GM12878 (cell line): ENCODE measurements at regions not wholly inside any gene's neighbourhood (a gene's known extent, or its start where the extent isn't known, plus 50 kb on each side); places are given as distances from the start of the nearest gene placed in this dataset.

Experiments used
- ATAC-seq: fragments of 200-7000 bp; cut with Tn5 transposase; 3 replicates; pipeline ENCODE4 v1.9.1; 2020; ENCODE audit warnings: mild to moderate bottlenecking, moderate library complexity
- BruUV-seq: library from RNA; stranded (reverse); fragments of 400-500 nt; replicated peaks from 2 replicates; lab custom pipeline; 2021; lab: Mats Ljungman, UMichigan
- CTCF ChIA-PET: fragments of 300-600 bp; sonication (Branson Sonifier 250); formaldehyde crosslinking; extraction: SDS; loops from one replicate; lab custom pipeline; 2021; ENCODE audit warnings: inconsistent platforms; lab: Yijun Ruan, JAX
- POLR2A ChIA-PET: fragments of 350-600 bp; formaldehyde crosslinking; extraction: SDS; loops from one replicate; lab custom pipeline; 2021; ENCODE audit warnings: inconsistent platforms; lab: Charles Lee
- RAD21 ChIA-PET: fragments of 300-600 bp; sonication (Branson Sonifier 250); formaldehyde crosslinking; loops from one replicate; lab custom pipeline; 2023; ENCODE audit warnings: antibody characterized with exemption; ENCODE audit not compliant: unreplicated experiment; lab: Charles Lee
- SMC1A ChIA-PET: fragments of 300-600 bp; sonication (Branson Sonifier 250); formaldehyde crosslinking; loops from one replicate; lab custom pipeline; 2023; ENCODE audit not compliant: unreplicated experiment, uncharacterized antibody; lab: Charles Lee
- DNase-seq: peaks from one replicate; pipeline ENCODE4 v3.0.0-alpha.2; 2011; ENCODE audit warnings: low read depth, low spot score
- FAIRE-seq: peaks from 3 replicates; lab custom pipeline; 2011; peaks lifted over from hg19 to GRCh38; lab: Jason Lieb, UNC
- H2AFZ ChIP-seq: 2 replicates; pipeline ENCODE4 v1.6.0; 2011; ENCODE audit warnings: low read depth, low read length, control low read depth; ENCODE audit not compliant: control insufficient read depth
- H3K27ac ChIP-seq: 2 replicates; pipeline ENCODE4 v1.5.1; 2011; ENCODE audit warnings: control low read depth; ENCODE audit not compliant: control insufficient read depth, insufficient read depth
- H3K27me3 ChIP-seq, 2 experiments: replicated peaks in 1 of 2; 2 replicates each; pipeline versions ENCODE4 v1.6.0 to v1.6.1; 2011; ENCODE audit warnings: low read length in 1 of 2; ENCODE audit not compliant: control insufficient read depth in 2 of 2, insufficient read depth in 2 of 2
- H3K36me3 ChIP-seq, 2 experiments: 2 replicates each; pipeline ENCODE4 v1.5.1; 2011; ENCODE audit warnings: low read length in 1 of 2; ENCODE audit not compliant: control insufficient read depth in 2 of 2, insufficient read depth in 2 of 2
- H3K4me1 ChIP-seq: 2 replicates; pipeline ENCODE4 v1.6.1; 2011; ENCODE audit warnings: mild to moderate bottlenecking, low read length, moderate library complexity, mixed read lengths; ENCODE audit not compliant: control insufficient read depth, insufficient read depth
- H3K4me2 ChIP-seq: 2 replicates; pipeline ENCODE4 v1.6.0; 2011; ENCODE audit warnings: control low read depth; ENCODE audit not compliant: control insufficient read depth, insufficient read depth
- H3K4me3 ChIP-seq: fragments of 200-600 bp; sonication (generic); 2 replicates; pipeline ENCODE4 v1.5.1; 2016
- H3K79me2 ChIP-seq: 2 replicates; pipeline ENCODE4 v1.6.0; 2011; ENCODE audit warnings: low read length; ENCODE audit not compliant: control insufficient read depth, insufficient read depth
- H3K9ac ChIP-seq: 2 replicates; pipeline ENCODE4 v1.8.0; 2011; ENCODE audit warnings: low read length, control low read depth, mixed read lengths; ENCODE audit not compliant: control insufficient read depth, insufficient read depth
- H3K9me3 ChIP-seq: replicated peaks from 3 replicates; pipeline ENCODE4 v1.5.1; 2011; ENCODE audit warnings: mild to moderate bottlenecking, low read length; ENCODE audit not compliant: control insufficient read depth, insufficient read depth
- H4K20me1 ChIP-seq: 2 replicates; pipeline ENCODE4 v1.6.0; 2011; ENCODE audit not compliant: control insufficient read depth, insufficient read depth
- ATF7 ChIP-seq: fragments of 450-650 bp; IDR thresholded peaks from 2 replicates; pipeline ENCODE4 v1.6.1; 2016; ENCODE audit warnings: low read depth, mild to moderate bottlenecking
- GATAD2B ChIP-seq: fragments of 450-650 bp; conservative IDR thresholded peaks from 2 replicates; pipeline ENCODE4 v1.6.1; 2017; ENCODE audit warnings: low read depth, mild to moderate bottlenecking, moderate library complexity
- MTA2 ChIP-seq: fragments of 450-650 bp; IDR thresholded peaks from 2 replicates; pipeline ENCODE4 v1.6.1; 2016; ENCODE audit warnings: low read depth, mild to moderate bottlenecking, moderate library complexity
- MXI1 ChIP-seq: fragments of 150-350 bp; IDR thresholded peaks from 2 replicates; pipeline ENCODE4 v1.6.1; 2011; ENCODE audit warnings: low read depth, mild to moderate bottlenecking, inconsistent platforms, low read length, improper control_type of control experiment
- SMAD1 ChIP-seq: fragments of 450-650 bp; IDR thresholded peaks from 2 replicates; pipeline ENCODE4 v1.6.1; 2018; ENCODE audit warnings: mild to moderate bottlenecking, low read depth; ENCODE audit not compliant: partially characterized antibody
- SREBF1 ChIP-seq: IDR thresholded peaks from 2 replicates; pipeline ENCODE4 v1.6.1; 2012; ENCODE audit warnings: mild to moderate bottlenecking, low read length
- TAF1 ChIP-seq: IDR thresholded peaks from 2 replicates; pipeline ENCODE4 v1.6.1; 2011; ENCODE audit warnings: mild to moderate bottlenecking, low read depth, low read length, borderline replicate concordance
- ZNF24 ChIP-seq: fragments of 450-650 bp; IDR thresholded peaks from 2 replicates; pipeline ENCODE4 v1.6.1; 2017; ENCODE audit warnings: antibody characterized with exemption, mild to moderate bottlenecking
- ZNF384 ChIP-seq: IDR thresholded peaks from 2 replicates; pipeline ENCODE4 v1.6.1; 2012; ENCODE audit warnings: low read depth, mild to moderate bottlenecking, low read length, improper control_type of control experiment, borderline replicate concordance
- WGBS: methylation state at CpG from one replicate; pipeline ENCODE4 v1.1.6; 2016; ENCODE audit warnings: low lambda C conversion rate; ENCODE audit not compliant: insufficient replicate concordance, insufficient coverage; ENCODE audit errors: missing lambda C conversion rate; 5-methylcytosine and 5-hydroxymethylcytosine counted together
- in situ Hi-C: fragments of 300-500 bp; cut with MboI; formaldehyde crosslinking; loops from 9 replicates; pipeline ENCODE4 v1.14.3; 2018; ENCODE audit warnings: mixed read lengths
- intact Hi-C: fragments of 100-400 bp; cut with micrococcal nuclease; formaldehyde crosslinking; loops from one replicate; pipeline ENCODE4 v1.14.2; 2022; ENCODE audit not compliant: unreplicated experiment
- TF ChIP-seq, protein P1 (sequence below): IDR thresholded peaks from 2 replicates; pipeline ENCODE4 v1.6.1; 2012; ENCODE audit warnings: low read depth, low read length, improper control_type of control experiment

DNA sequence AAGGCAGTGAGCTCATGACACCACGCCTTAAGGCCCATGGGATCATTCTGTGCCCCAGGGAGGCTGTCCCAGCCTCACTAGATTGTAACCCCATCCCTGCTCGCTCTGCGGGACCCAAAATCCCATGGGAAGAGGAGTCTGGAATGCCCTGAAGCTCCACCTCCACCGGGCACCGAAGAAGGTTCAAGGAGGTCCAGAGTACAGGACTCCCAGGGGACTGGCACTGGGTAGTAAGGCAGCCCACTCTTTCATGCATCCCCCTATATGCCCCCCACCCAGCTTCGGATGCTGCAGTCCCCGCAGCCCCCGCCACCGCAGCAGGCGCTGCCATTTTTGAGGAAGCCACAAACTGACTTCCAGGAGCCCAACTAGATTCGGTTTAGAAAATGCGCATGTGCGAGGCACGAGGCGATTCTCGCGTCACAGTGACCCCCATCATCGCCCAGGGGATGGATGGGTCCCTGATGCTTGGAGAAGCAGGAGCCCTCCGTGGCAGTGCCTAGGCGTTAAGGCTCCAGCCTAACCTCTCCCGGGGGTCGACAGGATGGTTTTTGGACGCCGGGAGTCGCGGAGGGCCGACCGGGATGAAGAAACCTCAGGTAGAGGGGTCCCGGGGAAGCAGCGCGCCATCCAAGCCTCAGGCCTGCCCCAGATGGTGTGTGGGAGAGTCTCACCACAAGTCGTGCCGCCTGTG lies 1681.0 kb downstream of the TP53TG3F start:
- no peaks in the 10 kb centered on the region for H4K20me1 ChIP-seq
- ATAC-seq (no peak), DNase-seq (no peak), FAIRE-seq (no peak)
- no peak overlapping the region for H2AFZ ChIP-seq
- H3K4me2 ChIP-seq = no peak overlapping the region
- no peak overlapping the region for H3K9ac ChIP-seq
- CTCF ChIA-PET = no interaction called here
- H3K4me3 ChIP-seq = no peak overlapping the region
- no peaks in the 10 kb centered on the region for H3K4me1 ChIP-seq
- TF ChIP-seq ZNF384 (no peak), SMAD1 (no peak), ZNF24 (no peak), MXI1 (no peak), TAF1 (no peak), ATF7 (no peak), GATAD2B (no peak), SREBF1 (no peak), MTA2 (no peak)
- TF ChIP-seq, protein P1, sequence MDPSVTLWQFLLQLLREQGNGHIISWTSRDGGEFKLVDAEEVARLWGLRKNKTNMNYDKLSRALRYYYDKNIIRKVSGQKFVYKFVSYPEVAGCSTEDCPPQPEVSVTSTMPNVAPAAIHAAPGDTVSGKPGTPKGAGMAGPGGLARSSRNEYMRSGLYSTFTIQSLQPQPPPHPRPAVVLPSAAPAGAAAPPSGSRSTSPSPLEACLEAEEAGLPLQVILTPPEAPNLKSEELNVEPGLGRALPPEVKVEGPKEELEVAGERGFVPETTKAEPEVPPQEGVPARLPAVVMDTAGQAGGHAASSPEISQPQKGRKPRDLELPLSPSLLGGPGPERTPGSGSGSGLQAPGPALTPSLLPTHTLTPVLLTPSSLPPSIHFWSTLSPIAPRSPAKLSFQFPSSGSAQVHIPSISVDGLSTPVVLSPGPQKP = no peak
- no peaks in the 10 kb centered on the region; the same call in 2 of the 3 replicates for H3K9me3 ChIP-seq
- WGBS = 61% methylated on average over 33 of the region's 33 CpGs
- SMC1A ChIA-PET = no interaction called here
- BruUV-seq = no TSS peak
- in situ Hi-C loops = no loop called here
- no peaks in the 10 kb centered on the region for H3K36me3 ChIP-seq
- RAD21 ChIA-PET = no interaction called here
- POLR2A ChIA-PET = no interaction called here
- no peaks in the 10 kb centered on the region for H3K79me2 ChIP-seq
- no peaks in the 10 kb centered on the region for H3K27me3 ChIP-seq
- H3K27ac ChIP-seq = no peak overlapping the region
- intact Hi-C loops = no loop called here
